GM10266 (cell line): ENCODE measurements at regions not wholly inside any gene's neighbourhood (a gene's known extent, or its start where the extent isn't known, plus 50 kb on each side); places are given as distances from the start of the nearest gene placed in this dataset.

Experiments
- DNase-seq: peaks from one replicate; pipeline ENCODE4 v3.0.0; 2012; ENCODE audit errors: extremely low spot score
- TF ChIP-seq, protein P1 (sequence below): IDR thresholded peaks from 2 replicates; pipeline ENCODE4 v1.5.1; 2012; ENCODE audit warnings: mild to moderate bottlenecking, low read depth; ENCODE audit not compliant: control insufficient read depth, insufficient read depth; ENCODE audit errors: missing control alignments

GRCh38 chr18:46364048-46364447 lies 259.9 kb downstream of the HAUS1 start:
- TF ChIP-seq, protein P1, sequence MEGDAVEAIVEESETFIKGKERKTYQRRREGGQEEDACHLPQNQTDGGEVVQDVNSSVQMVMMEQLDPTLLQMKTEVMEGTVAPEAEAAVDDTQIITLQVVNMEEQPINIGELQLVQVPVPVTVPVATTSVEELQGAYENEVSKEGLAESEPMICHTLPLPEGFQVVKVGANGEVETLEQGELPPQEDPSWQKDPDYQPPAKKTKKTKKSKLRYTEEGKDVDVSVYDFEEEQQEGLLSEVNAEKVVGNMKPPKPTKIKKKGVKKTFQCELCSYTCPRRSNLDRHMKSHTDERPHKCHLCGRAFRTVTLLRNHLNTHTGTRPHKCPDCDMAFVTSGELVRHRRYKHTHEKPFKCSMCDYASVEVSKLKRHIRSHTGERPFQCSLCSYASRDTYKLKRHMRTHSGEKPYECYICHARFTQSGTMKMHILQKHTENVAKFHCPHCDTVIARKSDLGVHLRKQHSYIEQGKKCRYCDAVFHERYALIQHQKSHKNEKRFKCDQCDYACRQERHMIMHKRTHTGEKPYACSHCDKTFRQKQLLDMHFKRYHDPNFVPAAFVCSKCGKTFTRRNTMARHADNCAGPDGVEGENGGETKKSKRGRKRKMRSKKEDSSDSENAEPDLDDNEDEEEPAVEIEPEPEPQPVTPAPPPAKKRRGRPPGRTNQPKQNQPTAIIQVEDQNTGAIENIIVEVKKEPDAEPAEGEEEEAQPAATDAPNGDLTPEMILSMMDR, result no peak
- no peak for DNase-seq

GRCh38 chr18:46366201-46366600 lies 262.0 kb downstream of the HAUS1 start:
- DNase-seq, result no peak
- TF ChIP-seq, protein P1, result no peak

DNA sequence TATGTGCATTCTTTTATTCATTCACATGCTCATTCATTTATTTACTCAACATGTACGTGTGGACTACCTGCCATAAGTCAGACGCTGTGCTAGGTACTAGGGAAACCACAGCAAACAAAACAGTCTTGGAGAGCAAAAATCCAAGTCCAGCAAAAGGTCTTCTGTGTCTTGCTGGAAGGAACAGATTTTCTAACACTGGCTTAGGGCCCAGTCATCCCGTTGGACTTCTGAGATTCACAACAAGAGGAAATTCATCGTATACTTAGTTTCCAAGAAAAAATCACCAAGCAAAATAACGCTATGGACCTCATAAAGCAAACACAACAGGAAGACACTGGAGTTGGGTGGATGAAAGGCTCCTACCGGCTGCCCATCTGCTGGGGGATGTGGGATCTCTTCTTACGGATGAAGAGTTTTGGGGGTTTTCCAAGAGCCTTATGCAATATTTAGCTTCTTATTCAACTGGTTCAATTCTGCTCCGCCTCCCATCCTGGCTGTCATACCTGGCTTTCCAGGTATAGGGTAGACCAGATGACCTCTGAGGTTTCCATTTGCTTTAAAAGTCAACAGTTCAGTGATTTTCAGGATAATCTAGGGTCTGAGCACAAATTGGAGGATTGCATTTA lies 262.7 kb downstream of the HAUS1 start:
- DNase-seq, result no peak
- TF ChIP-seq, protein P1, result no peak

DNA sequence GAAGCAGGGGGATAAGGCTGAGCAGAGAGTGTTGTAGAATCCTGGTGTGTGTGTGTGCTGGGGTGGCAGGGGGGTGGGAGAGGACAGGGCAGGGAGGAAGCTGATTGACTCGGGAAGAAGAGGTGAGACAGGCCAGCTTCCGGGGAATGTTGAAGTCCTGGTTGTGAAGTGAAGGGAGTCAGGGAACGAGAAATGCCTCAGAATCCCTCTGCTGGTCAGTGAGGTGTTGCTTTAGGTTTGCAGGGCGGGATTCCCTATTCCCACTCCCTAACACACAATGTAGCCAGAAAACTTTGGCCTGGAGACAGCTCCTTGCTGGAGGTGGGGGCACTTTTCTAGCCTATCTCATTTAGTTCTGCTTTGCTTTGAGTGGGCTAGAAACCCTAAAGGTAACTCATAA lies 265.1 kb downstream of the HAUS1 start:
- no peak for DNase-seq
- TF ChIP-seq, protein P1, result no peak

GRCh38 chr18:46370898-46371297 lies 266.7 kb downstream of the HAUS1 start:
- no peak for DNase-seq
- TF ChIP-seq, protein P1, result no peak

GRCh38 chr18:46372670-46373069 lies 268.5 kb downstream of the HAUS1 start:
- DNase-seq, result no peak
- TF ChIP-seq, protein P1, result no peak

DNA sequence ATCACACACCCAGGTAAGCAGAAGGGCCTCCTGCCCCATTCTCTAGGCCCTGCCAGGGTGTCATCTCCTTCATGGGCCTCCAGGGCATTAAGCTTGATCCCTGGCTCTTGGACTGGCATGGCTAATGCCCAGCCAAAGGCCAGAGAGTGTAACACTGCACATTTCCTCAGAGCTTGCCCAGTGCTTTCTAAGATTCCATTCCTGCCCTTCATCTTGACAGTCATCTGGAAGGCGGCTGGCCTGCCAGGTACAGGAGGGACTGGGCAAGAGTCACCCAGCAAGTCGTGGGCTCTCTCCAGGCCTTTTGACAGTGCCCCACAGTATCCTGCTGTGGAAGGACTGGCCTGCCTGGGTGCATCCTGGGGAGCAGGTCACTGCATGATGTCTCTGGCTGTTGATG lies 268.9 kb downstream of the HAUS1 start:
- no peak for DNase-seq
- TF ChIP-seq, protein P1, result no peak
